Limb (tissue), 2 donors: ENCODE measurements at regions not wholly inside any gene's neighbourhood (a gene's known extent, or its start where the extent isn't known, plus 50 kb on each side); places are given as distances from the start of the nearest gene placed in this dataset.
"Not testable (repeated sequence)": the region's sequence is repeated elsewhere in the genome, so short reads cannot be mapped to it uniquely, and the experiment has no call there.

Source experiments
- DNase-seq, 2 donors: peaks; one replicate each; pipeline ENCODE4 v3.0.0-alpha.2; 2016; ENCODE audit errors: extremely low spot score in 2 of 2

DNA sequence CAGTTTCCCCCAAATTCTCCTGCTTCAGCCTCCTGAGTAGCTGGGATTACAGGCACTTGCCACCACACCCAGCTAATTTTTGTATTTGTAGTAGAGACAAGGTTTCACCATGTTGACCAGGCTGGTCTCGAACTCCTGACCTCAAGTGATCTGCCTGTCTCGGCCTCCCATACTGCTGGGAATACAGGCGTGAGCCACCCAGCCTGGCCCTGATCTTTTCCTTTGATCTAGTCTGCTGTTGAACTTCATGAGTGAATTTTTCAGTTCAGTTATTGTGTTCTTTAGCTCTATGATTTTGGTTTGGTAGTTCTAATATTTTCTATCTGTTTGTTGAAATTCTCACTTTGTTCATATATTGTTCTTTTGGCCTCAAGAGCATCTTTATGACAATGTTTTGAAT is 83.4 kb upstream of the RAP2C start:
- DNase-seq, result not testable (repeated sequence)

DNA sequence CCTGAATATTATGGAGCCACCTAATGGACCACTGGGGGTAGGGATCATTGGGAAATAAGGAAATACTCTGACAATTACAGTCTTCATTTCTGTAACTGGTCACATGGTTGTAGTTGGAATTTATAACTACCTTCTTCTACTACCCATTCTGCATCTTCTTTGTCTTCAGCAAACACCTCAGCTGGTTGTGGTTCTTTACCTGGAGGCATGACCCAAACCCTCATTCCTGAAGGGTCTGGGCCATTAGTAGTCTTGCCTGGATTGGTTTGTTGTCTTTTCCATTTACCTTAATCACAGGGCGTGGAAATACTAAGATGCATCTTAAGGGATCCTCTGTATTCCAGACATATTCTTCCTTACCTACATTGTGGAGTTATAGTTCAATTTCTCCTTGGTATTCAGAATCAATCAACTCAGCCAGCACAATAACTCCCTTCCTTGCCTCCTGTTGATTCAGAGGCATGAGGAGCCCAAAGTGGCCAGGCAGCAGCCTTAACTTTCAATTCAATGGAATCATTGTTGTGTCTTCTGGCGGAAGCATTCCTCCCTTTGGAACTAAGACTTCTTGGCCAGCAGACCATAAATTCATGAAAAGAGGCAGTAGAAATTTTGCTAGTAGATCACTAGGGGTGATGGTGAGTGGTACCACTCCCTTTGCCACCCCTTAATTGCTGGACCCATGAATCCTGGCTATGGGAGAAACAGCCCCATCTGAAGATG is 75.7 kb upstream of the RAP2C start:
- DNase-seq, result no peak

DNA sequence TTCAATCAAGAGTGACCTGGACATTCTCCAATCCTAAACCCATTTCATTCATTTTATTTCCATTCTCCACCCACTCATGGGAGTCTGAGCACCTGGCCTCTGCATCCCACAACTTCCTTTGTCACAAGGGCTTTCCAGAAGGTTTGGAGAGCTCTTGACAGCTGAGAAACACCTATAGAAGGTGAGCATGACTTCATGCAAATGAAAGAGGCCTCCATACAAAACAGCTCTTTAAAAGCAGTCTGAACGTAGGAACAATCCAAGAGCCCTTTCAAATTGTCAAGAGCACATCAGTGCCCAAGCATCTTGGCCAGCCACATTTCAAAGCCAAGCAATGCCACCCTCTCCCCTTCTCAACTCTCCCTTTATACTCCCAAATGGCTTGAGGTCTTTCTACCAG is 74.9 kb upstream of the RAP2C start:
- no peak for DNase-seq

DNA sequence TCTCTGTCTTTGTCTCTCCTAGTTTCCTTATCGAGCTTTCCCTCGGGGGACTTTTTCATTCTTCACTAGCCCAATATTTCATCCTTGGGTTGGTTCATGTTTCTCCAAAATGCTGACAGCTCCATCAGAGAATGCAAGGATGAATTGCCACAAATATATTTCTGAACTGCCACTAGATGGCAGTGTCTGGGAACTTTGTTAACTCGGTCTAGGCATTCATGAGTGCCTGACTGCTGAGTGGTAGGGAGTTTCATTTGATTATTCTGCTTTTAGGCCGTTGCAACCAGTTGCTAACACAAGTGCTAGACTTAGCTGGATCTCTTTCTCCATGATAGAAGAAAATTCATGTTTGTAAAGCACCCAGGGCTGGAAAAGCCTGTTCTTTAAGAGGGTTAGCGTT is 73.5 kb upstream of the RAP2C start:
- DNase-seq, result peak; percentile 31 to 58

DNA sequence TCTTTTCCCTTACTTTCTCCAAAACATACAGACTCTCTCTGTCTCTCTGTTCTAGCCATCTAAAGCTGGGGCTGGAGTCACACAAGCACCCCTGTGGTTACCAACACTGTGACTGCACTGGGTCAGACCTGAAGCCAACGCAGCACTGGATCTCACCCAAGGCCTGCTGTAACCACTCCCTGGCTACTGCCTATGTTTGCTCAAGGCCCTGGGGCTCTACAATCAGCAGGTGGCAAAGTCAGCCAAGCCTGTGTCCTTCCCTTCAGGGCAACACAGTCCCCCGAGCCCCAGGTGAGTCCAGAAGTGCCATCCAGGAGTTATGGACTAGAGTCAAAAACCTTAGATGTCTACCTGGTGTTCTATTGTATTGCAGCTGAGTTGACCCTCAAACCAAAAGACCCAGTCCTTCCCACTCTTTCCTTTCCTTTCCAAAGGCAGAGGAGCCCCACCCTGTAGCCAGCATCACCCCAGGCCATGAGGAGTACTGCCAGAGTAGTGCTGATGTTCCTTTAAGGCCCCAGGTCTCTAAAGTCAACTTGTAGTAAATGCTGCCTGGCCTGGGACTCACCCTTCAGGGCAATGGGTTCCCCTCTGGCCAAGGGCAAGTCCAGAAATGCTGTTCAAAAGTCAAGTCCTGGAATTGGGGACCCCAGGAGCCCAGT is 58.8 kb upstream of the RAP2C start:
- DNase-seq, result no peak

DNA sequence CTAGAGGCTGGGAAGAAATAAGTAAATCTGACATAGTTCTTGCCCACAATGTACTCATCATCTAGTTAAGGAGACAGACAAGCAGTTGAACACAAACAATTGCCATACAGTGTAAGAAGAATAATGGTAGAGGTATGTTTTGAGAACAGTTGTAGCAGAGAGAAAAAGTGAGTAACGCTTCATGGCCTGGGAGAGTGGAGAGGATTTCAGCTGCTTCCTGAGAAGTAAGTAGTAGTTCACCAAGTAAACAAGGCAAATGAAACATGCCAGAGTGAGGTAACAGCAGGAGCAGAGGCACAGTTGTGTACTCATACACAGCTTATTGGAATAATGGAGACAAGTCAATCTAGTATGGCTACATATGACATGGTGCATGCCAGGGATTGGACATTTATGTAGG is 53.6 kb upstream of the RAP2C start:
- DNase-seq, result no peak

DNA sequence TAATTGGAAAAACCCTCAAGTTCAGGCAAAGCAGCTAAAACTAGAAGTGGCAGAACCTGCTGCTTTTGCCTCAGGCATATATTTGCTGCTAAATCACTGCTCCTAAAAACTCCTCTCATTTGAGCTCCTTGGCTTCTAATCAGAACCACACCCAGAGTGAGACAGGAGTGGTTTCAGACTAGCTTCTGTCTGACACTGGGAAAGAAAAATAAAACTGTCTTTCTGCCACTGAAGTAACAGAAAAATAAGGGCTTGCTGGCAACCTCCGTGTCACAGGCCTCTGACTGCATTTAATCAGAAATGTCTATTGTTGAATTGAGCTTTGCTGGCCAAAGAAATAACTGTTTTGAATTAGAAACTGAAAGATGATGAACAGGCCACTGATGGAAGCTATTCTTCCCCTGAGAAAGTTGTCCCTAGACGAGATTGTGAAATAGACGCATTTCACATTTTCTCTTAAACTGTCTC is 52.1 kb upstream of the RAP2C start:
- peak in 1 of 2 donors; percentile 5 for DNase-seq

DNA sequence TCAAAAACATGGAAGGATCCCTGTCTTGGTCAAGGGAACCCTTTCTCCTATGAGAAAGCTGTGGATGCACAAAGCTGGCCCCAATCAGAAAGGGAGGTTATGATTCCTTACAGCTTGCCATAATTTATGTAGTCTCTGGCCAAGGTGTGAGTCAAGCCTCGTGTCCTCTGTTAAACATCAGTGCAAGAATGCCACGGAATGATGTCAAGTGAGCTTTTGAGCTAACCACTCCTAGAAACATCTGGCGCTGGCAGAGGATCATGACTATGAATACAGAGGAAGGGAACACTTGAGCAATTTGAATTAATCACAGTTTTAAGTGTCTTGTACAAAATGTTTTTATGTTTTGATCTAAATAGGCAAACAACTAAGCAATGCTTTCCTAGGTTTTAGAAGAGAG is 51.5 kb upstream of the RAP2C start:
- DNase-seq, result peak; percentile 27 to 58

DNA sequence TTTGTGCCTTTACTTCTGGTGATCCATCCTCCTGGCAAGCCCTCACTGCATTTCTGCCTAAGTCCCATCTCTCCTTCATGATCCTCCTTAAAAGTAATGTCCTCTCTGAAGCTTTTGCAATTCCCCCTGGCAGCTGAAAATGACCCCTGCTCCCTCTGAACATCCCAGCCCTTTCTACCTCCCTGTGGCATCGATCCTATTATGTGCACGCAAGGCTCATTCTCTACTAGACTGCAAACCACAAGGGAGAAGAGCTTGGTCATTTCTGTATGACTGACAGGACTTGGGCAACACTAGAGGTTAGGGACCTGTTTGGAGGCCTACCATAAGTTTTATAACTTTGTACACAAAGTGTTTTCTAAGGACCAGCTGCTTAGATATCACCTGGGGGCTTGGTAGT is 50.8 kb upstream of the RAP2C start:
- no peak for DNase-seq
